Liver (tissue), 7 donors: ENCODE measurements at regions not wholly inside any gene's neighbourhood (a gene's known extent, or its start where the extent isn't known, plus 50 kb on each side); places are given as distances from the start of the nearest gene placed in this dataset.

Experiments used
- DNase-seq: peaks from one replicate; pipeline ENCODE4 v3.0.0-alpha.2; 2017; ENCODE audit warnings: low spot score
- H3K27ac ChIP-seq, 2 donors: one replicate each; pipeline ENCODE4 v1.7.0; 2013; ENCODE audit warnings: inconsistent platforms in 2 of 2, low read length in 2 of 2, control low read depth in 1 of 2, low read depth in 1 of 2, mild to moderate bottlenecking in 1 of 2
- H3K27me3 ChIP-seq, 4 donors: one replicate each; pipeline versions ENCODE4 v1.6.1 to v1.7.0; 2013; ENCODE audit warnings: low read length in 3 of 4, inconsistent platforms in 1 of 4, mild to moderate bottlenecking in 1 of 4, moderate library complexity in 1 of 4; ENCODE audit not compliant: control insufficient read depth in 4 of 4, insufficient read depth in 4 of 4
- H3K36me3 ChIP-seq, 4 donors: one replicate each; pipeline versions ENCODE4 v1.6.1 to v1.7.0; 2013; ENCODE audit warnings: low read length in 3 of 4, mild to moderate bottlenecking in 3 of 4, low read depth in 1 of 4, moderate library complexity in 1 of 4; ENCODE audit not compliant: control insufficient read depth in 4 of 4, insufficient read depth in 3 of 4
- H3K4me1 ChIP-seq, 4 donors: one replicate each; pipeline versions ENCODE4 v1.6.1 to v1.7.0; 2013; ENCODE audit warnings: low read length in 3 of 4, mild to moderate bottlenecking in 3 of 4, moderate library complexity in 1 of 4; ENCODE audit not compliant: control insufficient read depth in 4 of 4, insufficient read depth in 4 of 4
- H3K4me3 ChIP-seq, 3 donors: one replicate each; pipeline versions ENCODE4 v1.6.1 to v1.7.0; 2013; ENCODE audit warnings: low read length in 3 of 3, control low read depth in 1 of 3, low read depth in 1 of 3, mild to moderate bottlenecking in 1 of 3
- H3K9ac ChIP-seq, 2 donors: one replicate each; pipeline ENCODE4 v1.7.0; 2013; ENCODE audit warnings: low read length in 2 of 2, mild to moderate bottlenecking in 2 of 2, moderate library complexity in 2 of 2, control low read depth in 1 of 2, low read depth in 1 of 2
- H3K9me3 ChIP-seq, 4 donors: one replicate each; pipeline versions ENCODE4 v1.6.1 to v1.7.0; 2013; ENCODE audit warnings: low read length in 3 of 4; ENCODE audit not compliant: control insufficient read depth in 4 of 4
- EGR1 ChIP-seq, 2 donors: IDR thresholded peaks; 2 replicates each; pipeline ENCODE4 v1.6.1; 2016 to 2018; ENCODE audit warnings: antibody characterized with exemption in 2 of 2, low read depth in 2 of 2
- FOXA2 ChIP-seq: IDR thresholded peaks from 2 replicates; pipeline ENCODE4 v1.6.1; 2016; ENCODE audit warnings: antibody characterized with exemption
- JUND ChIP-seq, 2 donors: IDR thresholded peaks; 2 replicates each; pipeline ENCODE4 v1.6.1; 2016; ENCODE audit warnings: antibody characterized with exemption in 2 of 2
- NR2F2 ChIP-seq: IDR thresholded peaks from 2 replicates; pipeline ENCODE4 v1.6.1; 2016; ENCODE audit warnings: antibody characterized with exemption
- RAD21 ChIP-seq, 2 donors: IDR thresholded peaks; 2 replicates each; pipeline ENCODE4 v1.6.1; 2016; ENCODE audit warnings: antibody characterized with exemption in 2 of 2, mild to moderate bottlenecking in 2 of 2
- REST ChIP-seq: IDR thresholded peaks from 2 replicates; pipeline ENCODE4 v1.6.1; 2016; ENCODE audit warnings: antibody characterized with exemption, mild to moderate bottlenecking
- RXRA ChIP-seq, 2 donors: IDR thresholded peaks; 2 replicates each; pipeline ENCODE4 v1.6.1; 2017 to 2018; ENCODE audit warnings: antibody characterized with exemption in 2 of 2, mild to moderate bottlenecking in 1 of 2
- WGBS: extraction: QIAGEN DNeasy Blood & Tissue Kit; methylation state at CpG from one replicate; pipeline ENCODE4 v1.1.7; 2013; 5-methylcytosine and 5-hydroxymethylcytosine counted together
- TF ChIP-seq, protein P1 (sequence below): IDR thresholded peaks from 2 replicates; pipeline ENCODE4 v1.6.1; 2016; ENCODE audit warnings: antibody characterized with exemption
- donor health status: healthy.
- donor health status: healthy.
- donor health status: healthy.
- donor health status: healthy.

GRCh38 chr12:30813525-30814294, 59.0 kb upstream of the CAPRIN2 start (continued):
- TF ChIP-seq REST (no peak), EGR1 (IDR thresholded peaks at IDR 0.05; ENCODE audit: low read depth in 2 of 2) (no peak)

- Histone ChIP-seq H3K4me3 (no peak overlapping the region), H3K27ac (no peak overlapping the region), H3K9me3 (no peaks in the 10 kb centered on the region), H3K4me1 (peaks cover 0 to 2% (median under 1%) of the 10 kb centered on the region in 4 donors), H3K9ac (no peak overlapping the region), H3K27me3 (no peaks in the 10 kb centered on the region), H3K36me3 (no peaks in the 10 kb centered on the region)
- TF ChIP-seq FOXA2, result no peak
- 57% methylated on average over 4 of the region's 4 CpGs for WGBS
- no peak for DNase-seq
These were observed 57.2 kb upstream of the CAPRIN2 start for GRCh38 chr12:30811966-30812365.

- Histone ChIP-seq H3K4me1 (peaks cover 0 to 2% (median under 1%) of the 10 kb centered on the region in 4 donors), H3K4me3 (no peak overlapping the region), H3K36me3 (no peaks in the 10 kb centered on the region), H3K9me3 (no peaks in the 10 kb centered on the region), H3K27me3 (no peaks in the 10 kb centered on the region), H3K9ac (no peak overlapping the region), H3K27ac (no peak overlapping the region)
- WGBS, result 88% methylated on average over 2 of the region's 2 CpGs
- no peak for TF ChIP-seq NR2F2
- TF ChIP-seq RAD21 (IDR thresholded peaks at IDR 0.05), result no peak
- TF ChIP-seq, protein P1, sequence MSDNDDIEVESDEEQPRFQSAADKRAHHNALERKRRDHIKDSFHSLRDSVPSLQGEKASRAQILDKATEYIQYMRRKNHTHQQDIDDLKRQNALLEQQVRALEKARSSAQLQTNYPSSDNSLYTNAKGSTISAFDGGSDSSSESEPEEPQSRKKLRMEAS, result no peak
- TF ChIP-seq JUND (IDR thresholded peaks at IDR 0.05), result no peak
- DNase-seq, result no peak
These were observed 56.2 kb upstream of the CAPRIN2 start for GRCh38 chr12:30810918-30811317.

DNA sequence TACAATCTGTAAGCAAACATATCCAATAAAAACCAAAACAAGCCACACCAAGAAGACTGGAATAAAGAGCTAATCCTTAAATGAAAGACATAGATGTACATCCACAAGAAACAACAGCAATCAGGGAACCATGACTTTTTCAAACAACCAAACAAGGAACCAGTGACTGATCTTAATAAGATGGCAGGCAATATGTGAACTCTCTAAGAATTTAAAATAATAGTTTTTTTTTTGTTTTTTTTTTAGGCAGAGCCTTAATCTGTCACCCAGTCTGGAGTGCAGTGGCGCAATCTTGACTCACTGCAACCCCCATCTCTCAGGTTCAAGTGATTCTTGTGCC, 52.9 kb upstream of the CAPRIN2 start:
- 46% methylated on average over 1 of the region's 1 CpG for WGBS
- no peak overlapping the region for H3K27ac ChIP-seq
- no peak for DNase-seq
- H3K4me3 ChIP-seq, result no peak overlapping the region
- no peaks in the 10 kb centered on the region for H3K27me3 ChIP-seq
- no peak overlapping the region for H3K9ac ChIP-seq
- TF ChIP-seq RXRA (IDR thresholded peaks at IDR 0.05) (no peak), RAD21 (IDR thresholded peaks at IDR 0.05) (peak in 1 of 2 donors; percentile 4)
- peaks cover 0 to 2% (median under 1%) of the 10 kb centered on the region in 4 donors for H3K4me1 ChIP-seq
- H3K36me3 ChIP-seq, result no peaks in the 10 kb centered on the region
- no peaks in the 10 kb centered on the region for H3K9me3 ChIP-seq
